ENCODE measurements at regions not wholly inside any gene's neighbourhood (a gene's known extent, or its start where the extent isn't known, plus 50 kb on each side); places are given as distances from the start of the nearest gene placed in this dataset.

DNA sequence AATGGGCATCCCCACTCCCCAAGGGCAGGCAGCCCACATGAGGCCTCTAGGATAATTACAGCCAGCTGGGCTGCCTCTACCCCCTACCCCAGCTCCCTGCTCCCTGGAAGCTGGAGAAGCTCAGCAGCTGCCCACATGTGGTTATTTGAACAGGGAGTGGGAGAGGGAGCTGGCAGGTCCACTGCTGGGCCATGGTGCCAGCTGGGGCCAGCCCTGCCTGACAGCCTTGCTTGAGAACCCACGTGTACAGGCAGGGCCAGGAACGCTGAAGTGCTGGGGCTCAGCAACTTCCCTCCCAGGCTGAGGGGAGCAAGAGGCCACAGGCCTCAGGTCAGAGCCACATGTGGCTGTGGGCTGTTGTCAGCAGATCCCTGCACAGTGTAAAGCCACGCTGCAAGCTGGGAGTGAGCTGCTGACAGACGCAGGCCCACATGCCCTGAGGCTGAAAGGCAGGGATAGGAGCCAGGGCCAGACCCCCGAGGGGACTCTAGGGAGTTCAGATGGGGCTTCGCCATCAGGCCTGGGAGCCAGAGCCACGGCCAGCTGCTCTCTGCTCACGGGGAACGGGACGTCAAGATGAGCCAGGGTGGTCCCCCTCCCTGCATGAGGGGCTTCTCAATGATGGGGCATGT lies 129.0 kb downstream of the SYF2 start:
- peak; percentile 85 for DNase-seq

GRCh38 chr1:25100151-25100833 lies 132.0 kb downstream of the SYF2 start:
- no peak for DNase-seq

DNA sequence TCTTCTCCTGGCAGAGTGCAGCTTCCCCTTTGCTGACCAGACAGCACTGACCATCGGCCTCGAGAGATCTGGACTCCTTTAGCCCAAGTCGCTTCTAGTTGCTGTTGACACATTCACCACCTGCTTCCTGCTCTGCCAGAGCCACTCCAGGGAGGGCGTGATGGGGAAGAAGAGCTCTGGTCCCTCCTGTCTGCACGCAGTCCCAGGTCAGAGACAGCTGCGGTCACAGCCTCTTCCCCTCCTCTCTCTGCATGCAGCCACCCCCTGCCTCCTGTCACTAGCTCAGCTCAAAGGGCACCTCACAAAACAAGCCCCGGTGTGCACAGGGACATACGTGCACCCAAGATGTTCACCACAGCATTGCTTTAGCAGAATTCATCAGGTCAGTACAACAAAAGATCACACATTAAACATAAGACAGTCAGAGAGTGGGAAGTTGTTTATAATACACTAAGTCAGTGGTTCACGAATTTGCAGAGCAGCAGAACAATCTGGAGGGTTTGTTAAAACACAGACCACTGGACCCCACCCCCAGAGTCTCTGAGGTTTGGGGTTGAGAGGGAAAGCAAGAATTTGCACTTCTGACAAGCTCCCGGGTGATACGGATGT lies 132.9 kb downstream of the SYF2 start:
- DNase-seq: peak; percentile 60

GRCh38 chr1:25098717-25099116 lies 133.6 kb downstream of the SYF2 start:
- DNase-seq: no peak

GRCh38 chr1:25096307-25097150 lies 135.8 kb downstream of the SYF2 start:
- DNase-seq: no peak

GRCh38 chr1:25095635-25096200 lies 136.6 kb downstream of the SYF2 start:
- DNase-seq: no peak

DNA sequence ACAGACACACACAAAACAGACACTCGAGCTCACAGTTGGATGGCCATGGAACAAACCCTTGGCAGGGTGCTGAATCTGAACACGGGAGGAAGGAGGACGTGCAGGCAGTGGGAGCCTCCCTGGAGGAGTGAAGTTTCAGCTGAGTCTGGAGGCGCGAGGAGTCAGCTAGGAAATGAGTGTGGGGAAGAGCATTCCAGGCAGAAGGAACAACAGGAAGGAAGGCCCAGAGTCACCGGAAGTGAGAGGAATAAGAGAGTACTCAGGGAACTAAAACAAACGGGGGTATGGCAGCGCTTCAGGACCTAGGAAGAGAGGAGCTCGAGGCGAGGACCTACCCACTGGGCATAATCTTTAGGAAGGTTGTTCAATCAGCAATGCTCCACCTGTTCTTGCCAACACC lies 137.3 kb downstream of the SYF2 start:
- no peak for DNase-seq

GRCh38 chr1:25094229-25094628 lies 138.1 kb downstream of the SYF2 start:
- DNase-seq: no peak

DNA sequence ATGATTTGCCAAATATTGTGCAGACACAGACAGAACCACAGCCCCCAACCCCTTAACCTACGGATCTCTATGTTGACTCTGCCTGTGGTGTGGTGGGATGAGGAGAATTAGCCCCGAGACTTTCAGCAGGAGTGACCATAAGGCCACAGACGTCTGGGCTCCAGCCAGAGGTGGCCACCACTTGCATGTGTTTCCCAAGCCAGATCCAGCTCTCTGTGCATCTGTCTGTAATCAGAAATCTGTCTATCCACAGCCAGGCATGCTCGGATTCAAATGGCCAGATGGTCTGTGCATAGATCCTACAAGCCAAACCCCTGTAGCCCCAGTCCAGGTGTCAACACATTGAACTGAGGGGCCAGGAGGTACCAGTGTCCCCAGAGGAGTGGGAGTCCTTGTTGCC lies 140.6 kb downstream of the SYF2 start:
- DNase-seq: no peak

DNA sequence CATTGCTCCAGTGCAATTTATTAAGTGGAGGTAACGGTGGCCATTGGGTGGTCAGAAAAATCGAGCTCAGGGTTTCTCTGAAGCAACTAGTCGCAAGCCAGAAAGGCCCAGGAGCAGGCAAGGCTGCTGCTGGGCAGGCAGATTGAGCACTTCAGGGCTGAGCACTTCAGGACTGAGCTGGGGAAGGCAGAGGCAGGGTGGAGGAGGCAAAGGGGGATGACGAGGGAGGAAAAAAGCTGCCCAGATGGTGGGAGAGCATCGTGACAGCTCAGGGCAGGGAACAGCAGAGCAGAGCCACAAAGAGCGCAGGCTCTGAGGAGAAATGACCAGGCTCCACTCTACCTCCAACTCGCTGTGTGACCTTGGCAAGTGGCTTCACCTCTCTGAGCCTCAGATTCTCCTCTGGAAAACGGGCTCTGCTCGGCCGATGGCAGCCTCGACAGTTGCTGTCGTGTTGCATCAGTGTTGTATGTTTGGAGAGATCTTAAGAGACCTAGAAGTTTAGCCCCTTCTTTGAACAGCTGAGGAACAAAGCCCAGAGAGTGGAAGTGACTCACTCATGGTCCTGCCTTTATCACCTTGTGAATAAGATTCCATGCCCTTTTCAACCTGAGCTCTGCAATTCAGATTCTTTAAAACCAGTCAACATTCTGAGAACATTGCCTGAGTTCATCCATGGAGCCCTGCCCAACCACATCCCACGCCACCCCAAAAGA lies 141.4 kb downstream of the SYF2 start:
- no peak for DNase-seq

- no peak for DNase-seq
Measured at GRCh38 chr1:25089772-25090171, 142.5 kb downstream of the SYF2 start.

- no peak for DNase-seq
Measured at GRCh38 chr1:25088946-25089345, 143.4 kb downstream of the SYF2 start.

- DNase-seq: no peak
Measured at GRCh38 chr1:25088180-25088701, 144.1 kb downstream of the SYF2 start.

DNA sequence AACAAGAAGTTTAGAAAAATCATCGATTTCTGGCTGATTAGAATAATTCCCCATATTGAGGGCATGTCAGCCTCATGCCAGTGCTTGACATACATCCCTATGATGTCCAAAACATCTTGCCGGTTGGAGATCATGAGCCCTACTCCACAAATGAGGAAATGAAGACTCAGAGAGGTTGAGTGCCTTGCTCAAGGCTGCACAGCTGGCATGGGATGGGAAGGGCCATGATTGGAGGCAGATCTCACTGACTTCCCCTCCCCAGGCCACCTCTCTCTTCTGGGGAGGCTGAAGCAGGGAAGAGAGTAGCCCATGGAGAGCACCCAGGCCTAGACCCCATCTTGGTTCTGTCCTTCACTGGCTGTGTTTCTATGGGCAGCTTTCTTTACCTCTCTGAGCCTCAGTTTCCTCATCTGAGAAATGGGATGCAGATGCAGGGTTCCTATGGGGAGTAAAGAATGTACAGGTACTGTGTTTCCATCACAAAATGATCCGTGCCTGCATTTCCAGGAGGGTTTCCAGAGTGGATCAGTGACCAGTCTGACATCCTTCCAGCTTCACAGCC lies 145.7 kb downstream of the SYF2 start:
- no peak for DNase-seq

DNA sequence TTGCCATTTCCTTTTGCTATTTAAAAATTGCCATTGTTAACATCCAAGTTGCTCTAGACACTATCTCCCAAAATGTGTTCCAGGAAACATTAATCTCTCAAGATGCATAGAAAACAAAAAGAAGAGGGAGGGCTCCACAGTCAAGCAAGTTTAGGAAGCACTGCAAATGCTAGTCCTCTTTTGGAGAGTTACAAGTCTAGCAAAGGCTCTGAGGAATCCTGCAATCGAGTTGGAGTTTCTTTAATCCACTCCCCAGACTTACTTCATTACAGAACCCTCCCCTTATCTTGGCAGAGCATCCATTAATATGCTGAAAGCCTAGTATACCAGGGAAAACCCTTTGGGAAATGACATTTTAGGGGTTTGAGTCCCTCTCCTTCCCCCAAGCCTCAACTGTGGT lies 147.9 kb downstream of the SYF2 start:
- DNase-seq: no peak

DNA sequence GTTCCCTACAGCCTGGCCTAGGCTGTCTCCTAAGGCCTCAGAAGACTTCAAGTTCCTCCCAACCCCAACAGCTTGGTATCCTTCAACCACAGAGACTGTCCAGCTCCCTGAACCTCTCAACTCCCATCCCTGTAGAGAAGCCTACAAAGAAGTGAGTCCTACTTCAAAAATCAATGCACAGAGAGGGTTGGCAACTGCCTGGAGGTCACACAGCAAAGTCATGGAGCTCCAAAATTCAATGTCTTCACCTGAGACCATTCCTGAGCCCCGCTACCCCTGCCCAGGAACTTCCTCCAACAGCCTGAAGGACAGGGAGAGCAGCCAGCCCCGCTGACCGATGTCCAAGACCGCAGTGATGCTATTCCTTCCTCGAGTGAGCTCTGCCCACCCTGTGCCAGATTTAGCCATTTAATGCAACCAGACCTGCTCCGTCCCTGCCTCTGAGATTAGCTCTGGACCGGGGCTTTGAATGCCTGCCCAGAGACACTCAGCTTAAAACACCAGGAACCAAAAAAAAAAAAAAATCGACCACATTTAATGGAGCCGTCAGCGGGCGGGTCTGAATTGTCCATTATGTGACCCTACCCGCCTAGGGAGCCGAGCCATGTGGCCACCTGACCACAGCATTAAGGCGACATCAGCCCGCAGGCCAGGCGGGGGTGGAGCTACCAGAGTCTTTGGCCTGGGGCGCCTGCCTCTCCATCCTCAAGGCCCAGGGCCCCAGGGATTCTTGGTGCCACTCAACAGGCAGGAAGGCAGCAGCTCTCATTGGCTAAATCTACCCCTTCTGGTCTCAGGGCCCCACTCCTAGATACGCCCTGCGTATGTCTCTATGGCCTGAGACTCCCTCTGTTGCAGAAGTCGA lies 148.6 kb downstream of the SYF2 start:
- DNase-seq: no peak

DNA sequence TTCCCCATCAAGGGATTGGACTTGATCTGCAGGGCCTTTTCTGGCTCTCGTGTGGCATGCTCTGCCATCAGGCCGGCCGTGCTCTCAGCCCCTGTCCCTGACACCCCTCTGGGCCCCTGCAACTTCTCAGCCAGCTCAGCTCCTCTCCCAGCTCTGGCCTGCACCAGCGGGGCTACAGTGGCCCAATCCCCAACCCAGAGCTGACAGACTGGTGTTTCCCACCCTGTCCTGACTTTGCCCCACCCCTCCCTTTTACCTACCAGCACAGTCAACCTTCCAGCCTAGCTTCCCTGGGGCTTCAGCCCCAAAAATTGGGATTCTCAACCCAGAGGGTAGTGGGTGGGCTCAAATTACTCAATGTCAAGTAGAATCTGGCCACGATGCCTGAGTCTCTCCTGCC lies 149.3 kb downstream of the SYF2 start:
- DNase-seq: no peak

DNA sequence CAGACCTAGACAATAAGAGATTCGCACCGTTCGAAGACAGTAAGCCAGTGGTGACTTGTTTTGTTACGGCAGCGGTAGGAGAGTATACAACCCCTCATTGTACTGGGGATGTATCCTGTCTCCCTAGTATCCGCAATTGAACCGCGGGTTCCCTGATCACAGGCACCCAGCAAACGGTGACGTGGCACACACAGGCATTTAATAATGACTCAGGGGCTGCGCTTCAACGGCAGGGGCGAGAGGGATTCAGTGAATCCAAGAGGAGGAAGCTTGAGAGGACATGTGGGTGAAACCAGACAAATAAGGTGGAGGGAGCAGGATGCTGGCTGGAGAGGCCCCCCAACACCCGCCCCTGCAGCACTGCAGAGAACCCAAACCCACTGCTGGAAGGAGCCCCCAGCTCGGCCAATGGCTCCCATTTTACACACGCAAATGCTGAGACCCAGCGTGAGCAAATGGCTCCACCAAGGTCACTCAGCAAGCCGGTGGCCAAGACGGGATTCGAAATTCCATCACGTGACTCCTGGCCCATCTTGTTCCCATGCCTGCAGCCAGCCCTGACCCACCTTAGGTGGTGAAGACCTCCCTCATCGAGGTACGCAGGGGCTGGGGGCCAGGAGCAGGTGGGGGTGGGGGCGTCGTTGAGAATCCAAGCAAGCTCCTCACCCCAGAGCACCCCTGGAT lies 149.9 kb downstream of the SYF2 start:
- no peak for DNase-seq

DNA sequence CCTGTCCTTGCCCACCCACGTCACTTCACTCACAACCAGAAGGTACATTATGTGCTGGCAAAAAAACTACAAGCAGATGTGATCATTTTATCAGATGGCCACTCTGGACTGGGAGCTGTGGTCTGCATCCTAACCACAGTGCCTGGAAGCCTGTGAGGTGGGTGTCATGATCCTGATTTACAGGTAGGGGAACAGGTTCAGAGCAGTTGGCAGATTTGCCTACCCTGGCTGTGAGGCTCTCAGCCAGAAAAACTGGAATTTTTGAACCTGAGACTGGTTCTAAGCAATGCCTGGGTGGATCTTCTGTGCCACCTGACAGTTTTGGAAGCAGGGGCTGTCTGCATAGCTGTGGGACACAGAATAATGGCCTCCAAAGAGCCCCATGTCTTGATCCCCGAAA lies 150.8 kb downstream of the SYF2 start:
- no peak for DNase-seq
